Mucosa of stomach (tissue), 1 donor: ENCODE measurements at regions not wholly inside any gene's neighbourhood (a gene's known extent, or its start where the extent isn't known, plus 50 kb on each side); places are given as distances from the start of the nearest gene placed in this dataset.

Source experiments
- H3K27me3 ChIP-seq: one replicate; pipeline ENCODE4 v1.7.0; 2013; ENCODE audit warnings: mild to moderate bottlenecking, low read length; ENCODE audit not compliant: control insufficient read depth, insufficient read depth
- H3K36me3 ChIP-seq: one replicate; pipeline ENCODE4 v1.7.0; 2013; ENCODE audit warnings: low read length; ENCODE audit not compliant: control insufficient read depth, insufficient read depth
- H3K4me1 ChIP-seq: one replicate; pipeline ENCODE4 v1.7.0; 2013; ENCODE audit warnings: mild to moderate bottlenecking, low read length; ENCODE audit not compliant: control insufficient read depth, insufficient read depth
- H3K4me3 ChIP-seq: one replicate; pipeline ENCODE4 v1.7.0; 2013; ENCODE audit warnings: low read length
- H3K9ac ChIP-seq: one replicate; pipeline ENCODE4 v1.7.0; 2013; ENCODE audit warnings: mild to moderate bottlenecking, low read length, moderate library complexity
- H3K9me3 ChIP-seq: one replicate; pipeline ENCODE4 v1.7.0; 2013; ENCODE audit warnings: mild to moderate bottlenecking, low read length, moderate library complexity; ENCODE audit not compliant: control insufficient read depth
- donor health status: Pancreatic carcinoma.

DNA sequence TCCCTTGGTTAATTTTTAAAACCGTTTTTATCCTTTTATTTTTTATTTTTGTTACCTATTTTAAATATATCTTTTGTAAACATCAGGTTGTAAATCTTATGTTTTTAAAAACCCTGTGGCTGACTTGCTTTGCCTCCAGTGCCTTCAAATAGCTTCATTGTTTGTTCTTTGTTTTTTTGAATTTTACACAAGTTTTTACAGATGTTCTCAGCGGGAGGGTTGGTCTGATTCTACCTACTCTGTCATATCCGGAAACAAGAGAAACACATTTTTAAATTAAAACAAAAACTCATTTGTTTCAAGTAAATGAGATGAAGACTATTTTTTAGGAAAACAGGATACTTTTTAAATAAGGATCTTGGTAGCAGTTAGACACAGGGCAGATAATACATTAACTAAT is 129.0 kb upstream of the THRB start:
- H3K36me3 ChIP-seq = no peaks in the 10 kb centered on the region
- no peak overlapping the region for H3K4me3 ChIP-seq
- H3K9ac ChIP-seq = no peak overlapping the region
- no peaks in the 10 kb centered on the region for H3K4me1 ChIP-seq
- no peaks in the 10 kb centered on the region for H3K27me3 ChIP-seq
- H3K9me3 ChIP-seq = no peaks in the 10 kb centered on the region

DNA sequence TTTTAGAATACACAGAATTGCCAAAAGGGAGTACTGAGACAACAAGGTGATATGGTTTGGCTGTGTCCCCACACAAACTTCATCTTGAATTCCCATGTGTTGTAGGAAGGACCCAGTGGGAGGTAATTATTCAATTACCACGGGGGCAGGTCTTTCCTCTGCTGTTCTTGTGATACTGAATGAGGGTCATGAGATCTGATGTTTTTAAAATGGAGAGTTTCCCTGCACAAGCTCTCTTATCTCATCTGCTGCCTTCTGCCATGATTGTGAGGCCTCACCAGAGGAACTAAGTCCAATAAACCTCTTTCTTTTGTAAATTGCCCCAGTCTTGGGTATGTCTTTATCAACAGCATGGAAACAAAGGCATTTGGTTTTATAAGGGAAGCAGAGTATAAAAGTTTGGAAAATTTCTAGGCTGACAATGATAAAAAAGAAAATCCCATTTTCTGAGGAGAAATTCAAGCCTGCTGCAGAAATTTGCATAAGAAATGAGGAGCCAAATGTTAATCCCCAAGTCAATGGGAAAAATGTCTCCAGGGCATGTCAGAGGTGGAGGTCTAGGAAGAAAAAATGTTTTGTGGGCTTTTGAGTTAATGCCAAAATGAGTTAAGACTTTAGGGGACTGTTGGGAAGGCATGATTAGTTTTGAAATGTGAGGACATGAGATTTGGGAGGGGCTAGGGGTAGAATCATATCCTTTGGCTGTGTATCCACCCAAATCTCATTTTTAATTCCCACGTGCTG is 130.5 kb upstream of the THRB start:
- Histone ChIP-seq H3K4me1 (peaks cover 6% of the 10 kb centered on the region), H3K9me3 (no peaks in the 10 kb centered on the region)

DNA sequence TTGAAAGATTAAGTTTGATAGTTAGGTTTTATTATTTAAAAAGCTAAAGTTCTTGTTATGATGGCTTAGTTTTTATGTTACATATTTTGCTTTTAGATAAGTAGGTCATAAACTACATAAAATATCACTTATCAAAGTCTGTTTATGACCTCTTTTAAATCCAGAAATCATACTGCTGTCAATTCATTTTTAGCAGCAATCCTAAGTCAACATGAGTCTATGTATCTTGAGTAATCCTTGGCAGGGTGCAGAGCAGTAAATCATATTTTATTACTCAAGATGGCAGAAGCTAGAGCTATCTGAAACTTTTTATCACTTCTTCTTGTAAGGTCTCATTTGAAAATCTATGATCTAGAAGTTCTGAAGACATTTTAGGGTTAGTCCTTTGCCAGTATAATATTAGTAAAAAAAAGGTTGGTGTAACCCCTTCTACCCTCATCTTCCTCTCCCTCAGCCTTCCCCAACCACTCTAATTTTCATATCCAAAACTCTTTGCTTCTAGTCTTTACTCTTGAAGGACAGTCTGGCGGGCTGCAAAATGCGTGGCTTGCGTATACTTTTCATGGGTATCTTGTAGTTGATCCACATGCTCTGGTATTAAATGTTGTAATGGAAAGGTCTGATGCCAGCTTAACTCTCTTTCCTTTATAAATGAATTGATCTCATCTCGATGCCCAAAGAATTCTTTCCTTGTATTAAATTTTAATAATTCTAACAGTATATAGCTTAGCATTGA is 134.0 kb upstream of the THRB start:
- Histone ChIP-seq H3K27me3 (no peaks in the 10 kb centered on the region), H3K4me3 (no peak overlapping the region), H3K4me1 (peaks cover 7% of the 10 kb centered on the region), H3K9me3 (no peaks in the 10 kb centered on the region), H3K9ac (no peak overlapping the region), H3K36me3 (no peaks in the 10 kb centered on the region)

More for the DNA sequence above, 130.5 kb upstream of the THRB start:
- no peaks in the 10 kb centered on the region for H3K36me3 ChIP-seq
- no peak overlapping the region for H3K4me3 ChIP-seq
- no peaks in the 10 kb centered on the region for H3K27me3 ChIP-seq
- H3K9ac ChIP-seq = no peak overlapping the region

- H3K9ac ChIP-seq = no peak overlapping the region
- H3K4me1 ChIP-seq = peaks cover 7% of the 10 kb centered on the region
- no peaks in the 10 kb centered on the region for H3K9me3 ChIP-seq
- H3K36me3 ChIP-seq = no peaks in the 10 kb centered on the region
- H3K27me3 ChIP-seq = no peaks in the 10 kb centered on the region
- H3K4me3 ChIP-seq = no peak overlapping the region
Measured at GRCh38 chr3:24631481-24631880, 136.8 kb upstream of the THRB start.

- peaks cover 11% of the 10 kb centered on the region for H3K4me1 ChIP-seq
- no peaks in the 10 kb centered on the region for H3K36me3 ChIP-seq
Measured at GRCh38 chr3:24639061-24639460, 144.4 kb upstream of the THRB start.

DNA sequence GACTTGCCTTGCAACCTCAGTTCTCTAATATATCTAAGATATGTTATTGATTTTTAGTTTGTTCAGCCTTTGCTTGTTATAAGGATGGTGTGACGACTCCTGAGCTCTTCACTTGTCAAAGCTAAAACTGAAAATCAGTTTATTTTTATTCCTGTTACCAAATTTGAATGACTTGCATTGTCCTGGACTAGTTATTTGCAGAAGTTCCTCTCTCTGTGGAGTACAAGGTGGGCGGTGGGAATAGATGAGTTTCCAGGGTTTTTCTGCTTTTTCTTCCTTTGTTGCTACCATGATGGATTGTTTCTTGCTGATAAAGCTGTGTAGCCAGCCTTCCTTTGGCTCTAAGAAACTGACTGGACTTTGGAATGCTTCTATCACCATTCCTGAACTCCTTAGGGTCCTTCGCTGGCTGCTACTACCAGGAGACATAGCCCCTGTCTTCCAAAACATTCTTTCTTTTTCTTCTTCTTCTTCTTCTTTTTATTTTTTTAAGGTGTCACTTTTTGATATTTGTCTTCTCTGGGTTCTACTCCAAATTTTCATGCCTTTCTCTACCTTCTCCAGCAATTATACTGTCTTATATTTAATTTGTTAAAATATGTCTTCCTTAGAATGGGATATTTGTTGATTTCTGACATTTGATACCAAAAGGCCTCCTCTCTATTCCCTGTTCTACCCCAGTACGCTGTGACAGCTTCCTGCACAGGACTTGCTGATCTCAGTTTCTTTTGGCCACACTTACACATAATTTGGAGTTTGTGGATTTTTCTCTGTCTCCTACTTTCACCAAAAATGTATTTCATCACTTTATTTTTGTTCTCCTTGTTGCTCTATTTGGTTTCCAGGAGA is 145.1 kb upstream of the THRB start:
- peaks cover 11% of the 10 kb centered on the region for H3K4me1 ChIP-seq
- peaks cover 5% of the 10 kb centered on the region for H3K9me3 ChIP-seq

More at GRCh38 chr3:24639061-24639460, 144.4 kb upstream of the THRB start:
- Histone ChIP-seq H3K27me3 (no peaks in the 10 kb centered on the region), H3K4me3 (no peak overlapping the region), H3K9me3 (peaks cover 5% of the 10 kb centered on the region), H3K9ac (no peak overlapping the region)

GRCh38 chr3:24640330-24640877 is 145.8 kb upstream of the THRB start:
- H3K4me1 ChIP-seq = peaks cover 11% of the 10 kb centered on the region
- no peak overlapping the region for H3K4me3 ChIP-seq
- no peaks in the 10 kb centered on the region for H3K36me3 ChIP-seq
- peaks cover 5% of the 10 kb centered on the region for H3K9me3 ChIP-seq
- no peak overlapping the region for H3K9ac ChIP-seq
- no peaks in the 10 kb centered on the region for H3K27me3 ChIP-seq

More for the DNA sequence above, 145.1 kb upstream of the THRB start:
- H3K4me3 ChIP-seq = no peak overlapping the region
- no peaks in the 10 kb centered on the region for H3K36me3 ChIP-seq
- H3K27me3 ChIP-seq = no peaks in the 10 kb centered on the region
- H3K9ac ChIP-seq = no peak overlapping the region

- Histone ChIP-seq H3K4me1 (peaks cover 11% of the 10 kb centered on the region), H3K4me3 (no peak overlapping the region), H3K27me3 (no peaks in the 10 kb centered on the region), H3K36me3 (no peaks in the 10 kb centered on the region), H3K9ac (no peak overlapping the region), H3K9me3 (peaks cover 5% of the 10 kb centered on the region)
Measured at GRCh38 chr3:24641628-24642027, 147.0 kb upstream of the THRB start.

DNA sequence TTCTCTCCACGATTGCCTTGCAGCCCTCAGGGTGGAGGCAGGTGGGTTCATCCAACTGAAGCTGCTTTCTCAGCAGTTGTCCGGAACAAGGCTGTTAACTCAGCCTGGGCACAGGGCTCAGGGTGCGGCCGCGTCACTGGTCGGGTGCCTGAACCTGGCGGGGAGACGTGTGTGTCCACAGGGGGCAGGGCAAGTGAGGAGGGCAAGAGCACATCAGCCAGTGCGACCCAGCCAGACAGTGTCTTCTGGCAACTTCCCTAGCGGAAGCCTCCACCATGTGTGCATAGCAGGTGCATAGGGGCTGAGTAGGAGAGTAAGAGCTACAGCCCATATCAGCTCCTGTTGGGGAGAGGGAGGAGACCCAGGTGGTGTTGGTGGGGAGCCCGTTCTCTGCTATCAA is 150.4 kb upstream of the THRB start:
- peaks cover 9% of the 10 kb centered on the region for H3K4me1 ChIP-seq
- no peak overlapping the region for H3K9ac ChIP-seq
- no peak overlapping the region for H3K4me3 ChIP-seq
- peaks cover 5% of the 10 kb centered on the region for H3K9me3 ChIP-seq
- H3K27me3 ChIP-seq = no peaks in the 10 kb centered on the region
- no peaks in the 10 kb centered on the region for H3K36me3 ChIP-seq

DNA sequence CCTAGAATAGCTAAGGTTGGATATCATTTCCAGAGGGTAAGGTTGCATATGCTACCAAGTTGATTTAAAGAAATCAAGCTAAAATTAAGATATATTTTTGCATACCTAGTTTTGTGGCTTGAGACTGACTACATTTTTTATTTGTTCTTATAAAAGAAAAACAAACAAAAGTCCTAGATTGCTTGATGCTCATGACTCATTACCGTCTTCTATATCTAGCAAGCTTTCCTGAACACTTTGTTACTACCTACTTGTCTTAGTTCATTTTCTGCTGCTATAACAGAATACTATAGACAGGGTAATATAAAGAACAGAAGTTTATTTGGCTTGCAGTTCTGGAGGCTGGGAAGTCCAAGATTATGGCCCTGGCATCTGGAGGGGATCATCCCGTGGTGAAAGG is 152.1 kb upstream of the THRB start:
- peaks cover under 1% of the 10 kb centered on the region for H3K4me1 ChIP-seq
- peaks cover 5% of the 10 kb centered on the region for H3K9me3 ChIP-seq
- no peak overlapping the region for H3K9ac ChIP-seq
- no peak overlapping the region for H3K4me3 ChIP-seq
- H3K36me3 ChIP-seq = no peaks in the 10 kb centered on the region
- no peaks in the 10 kb centered on the region for H3K27me3 ChIP-seq

DNA sequence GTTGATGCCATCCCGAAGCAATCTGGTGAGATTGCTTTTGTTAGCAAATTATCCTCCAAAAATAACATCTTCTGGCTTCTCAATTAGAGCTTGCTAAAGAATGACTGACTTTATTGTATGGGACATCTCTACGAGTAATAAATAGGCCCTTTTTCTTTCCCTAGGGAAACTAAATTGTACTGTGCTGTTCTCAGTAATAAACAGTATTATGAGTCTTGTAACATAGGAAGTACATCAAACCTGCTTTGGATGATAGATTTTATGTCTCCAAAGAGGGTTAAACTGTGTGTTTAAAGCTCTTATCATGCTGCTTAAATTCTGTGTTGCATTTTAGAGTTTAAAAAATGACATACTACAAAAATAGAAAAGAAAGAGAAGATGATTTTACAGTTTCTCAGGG is 153.4 kb upstream of the THRB start:
- Histone ChIP-seq H3K27me3 (no peaks in the 10 kb centered on the region), H3K9me3 (no peaks in the 10 kb centered on the region), H3K4me1 (no peaks in the 10 kb centered on the region), H3K4me3 (no peak overlapping the region), H3K36me3 (no peaks in the 10 kb centered on the region), H3K9ac (no peak overlapping the region)
